Gastroesophageal sphincter (tissue), 4 donors: ENCODE measurements at regions not wholly inside any gene's neighbourhood (a gene's known extent, or its start where the extent isn't known, plus 50 kb on each side); places are given as distances from the start of the nearest gene placed in this dataset.

Source experiments
- ATAC-seq: fragments of 150-250 bp; one replicate; pipeline ENCODE4 v1.9.1; 2016; ENCODE audit warnings: mild to moderate bottlenecking, moderate library complexity
- H3K27ac ChIP-seq, 4 donors: fragments of 200-600 bp; sonication (generic) in 3 of 4; 1 replicate in 3 of 4; 2 replicates in 1 of 4; pipeline ENCODE4 v1.5.1; 2016 to 2019
- H3K27me3 ChIP-seq: fragments of 200-600 bp; sonication (generic); one replicate; pipeline ENCODE4 v1.5.1; 2019
- H3K36me3 ChIP-seq, 2 donors: fragments of 200-600 bp; sonication (generic); one replicate each; pipeline ENCODE4 v1.5.1; 2019; ENCODE audit warnings: control low read depth in 1 of 2
- H3K4me1 ChIP-seq, 3 donors: fragments of 200-600 bp; sonication (generic); 1 replicate in 2 of 3; 2 replicates in 1 of 3; pipeline ENCODE4 v1.5.1; 2016 to 2019; ENCODE audit warnings: control low read depth in 2 of 3
- H3K4me3 ChIP-seq, 2 donors: fragments of 200-600 bp; sonication (generic); one replicate each; pipeline ENCODE4 v1.5.1; 2019; ENCODE audit warnings: mild to moderate bottlenecking in 1 of 2, moderate library complexity in 1 of 2
- H3K9me3 ChIP-seq, 3 donors: fragments of 200-600 bp; sonication (generic); one replicate each; pipeline ENCODE4 v1.5.1; 2017 to 2019; ENCODE audit warnings: control low read depth in 2 of 3
- EP300 ChIP-seq: sonication (generic); formaldehyde crosslinking; IDR thresholded peaks from one replicate; pipeline ENCODE4 v1.6.1; 2017; ENCODE audit warnings: antibody characterized with exemption, mild to moderate bottlenecking
- POLR2A ChIP-seq, 2 donors: fragments of 450-650 bp; IDR thresholded peaks; one replicate each; pipeline ENCODE4 v1.6.1; 2017; ENCODE audit warnings: antibody characterized with exemption in 2 of 2, mild to moderate bottlenecking in 2 of 2, moderate library complexity in 1 of 2
- POLR2AphosphoS5 ChIP-seq: sonication (generic); formaldehyde crosslinking; IDR thresholded peaks from one replicate; pipeline ENCODE4 v1.6.1; 2017; ENCODE audit warnings: antibody characterized with exemption
- WGBS, 2 donors: methylation state at CpG; one replicate each; pipeline ENCODE4 v1.1.5; 2018; ENCODE audit warnings: low coverage in 1 of 2; 5-methylcytosine and 5-hydroxymethylcytosine counted together
- TF ChIP-seq, protein P1 (sequence below), 4 experiments: fragments of 200-600 bp in 2 of 4; fragments of 450-650 bp in 2 of 4; sonication (generic) in 1 of 4; IDR thresholded peaks; one replicate each; pipeline ENCODE4 v1.5.1; 2017 to 2019; ENCODE audit warnings: antibody characterized with exemption in 4 of 4, mild to moderate bottlenecking in 2 of 4, moderate library complexity in 2 of 4

DNA sequence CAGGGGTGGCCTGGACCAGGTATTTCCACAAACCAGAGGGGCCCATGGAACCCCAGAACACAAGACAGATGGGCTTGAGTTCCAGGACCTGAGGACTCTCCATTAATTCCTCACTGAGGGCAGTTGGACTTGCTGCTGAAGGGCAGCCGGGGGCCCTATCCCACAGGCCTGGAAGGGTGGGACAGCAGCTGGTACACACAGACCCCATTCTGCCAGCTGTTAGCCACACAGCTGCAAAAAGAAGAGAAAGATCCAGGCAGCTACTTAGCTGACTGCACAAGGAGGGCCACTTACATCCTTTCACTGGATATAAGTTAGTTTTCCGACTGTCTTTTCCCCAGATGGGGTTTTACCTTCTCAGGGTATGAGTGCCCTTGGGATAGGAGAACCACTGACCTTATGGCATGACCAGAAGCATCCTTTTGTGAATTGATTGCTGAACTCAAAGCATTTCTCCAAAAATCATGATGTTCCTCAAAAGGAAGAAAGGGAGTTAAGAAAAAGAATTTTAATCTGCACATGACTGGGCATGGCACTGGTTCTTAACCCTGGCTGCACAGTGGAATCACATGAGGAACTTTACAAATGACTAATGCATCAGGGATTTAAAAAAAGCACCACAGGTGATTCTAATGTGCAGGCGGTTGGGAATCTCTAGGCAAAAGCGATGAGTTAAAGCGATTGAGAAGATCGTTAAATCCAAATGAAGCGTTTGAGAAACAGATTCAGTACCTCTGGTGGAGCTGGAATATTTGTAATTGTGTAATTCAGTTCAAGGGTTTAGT, 199.4 kb downstream of the TFAP2A start:
- no peaks in the 10 kb centered on the region for H3K9me3 ChIP-seq
- H3K36me3 ChIP-seq = no peaks in the 10 kb centered on the region
- 92% methylated on average over 6 of the region's 7 CpGs for WGBS, 2 donors
- no peak overlapping the region for H3K4me3 ChIP-seq
- TF ChIP-seq, protein P1, sequence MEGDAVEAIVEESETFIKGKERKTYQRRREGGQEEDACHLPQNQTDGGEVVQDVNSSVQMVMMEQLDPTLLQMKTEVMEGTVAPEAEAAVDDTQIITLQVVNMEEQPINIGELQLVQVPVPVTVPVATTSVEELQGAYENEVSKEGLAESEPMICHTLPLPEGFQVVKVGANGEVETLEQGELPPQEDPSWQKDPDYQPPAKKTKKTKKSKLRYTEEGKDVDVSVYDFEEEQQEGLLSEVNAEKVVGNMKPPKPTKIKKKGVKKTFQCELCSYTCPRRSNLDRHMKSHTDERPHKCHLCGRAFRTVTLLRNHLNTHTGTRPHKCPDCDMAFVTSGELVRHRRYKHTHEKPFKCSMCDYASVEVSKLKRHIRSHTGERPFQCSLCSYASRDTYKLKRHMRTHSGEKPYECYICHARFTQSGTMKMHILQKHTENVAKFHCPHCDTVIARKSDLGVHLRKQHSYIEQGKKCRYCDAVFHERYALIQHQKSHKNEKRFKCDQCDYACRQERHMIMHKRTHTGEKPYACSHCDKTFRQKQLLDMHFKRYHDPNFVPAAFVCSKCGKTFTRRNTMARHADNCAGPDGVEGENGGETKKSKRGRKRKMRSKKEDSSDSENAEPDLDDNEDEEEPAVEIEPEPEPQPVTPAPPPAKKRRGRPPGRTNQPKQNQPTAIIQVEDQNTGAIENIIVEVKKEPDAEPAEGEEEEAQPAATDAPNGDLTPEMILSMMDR (IDR thresholded peaks at IDR 0.05) = no peak
- TF ChIP-seq EP300 (no peak), POLR2A (IDR thresholded peaks at IDR 0.05) (no peak), POLR2AphosphoS5 (no peak)
- no peaks in the 10 kb centered on the region for H3K27me3 ChIP-seq
- H3K4me1 ChIP-seq = no peaks in the 10 kb centered on the region
- ATAC-seq = no peak
- H3K27ac ChIP-seq = no peak overlapping the region

DNA sequence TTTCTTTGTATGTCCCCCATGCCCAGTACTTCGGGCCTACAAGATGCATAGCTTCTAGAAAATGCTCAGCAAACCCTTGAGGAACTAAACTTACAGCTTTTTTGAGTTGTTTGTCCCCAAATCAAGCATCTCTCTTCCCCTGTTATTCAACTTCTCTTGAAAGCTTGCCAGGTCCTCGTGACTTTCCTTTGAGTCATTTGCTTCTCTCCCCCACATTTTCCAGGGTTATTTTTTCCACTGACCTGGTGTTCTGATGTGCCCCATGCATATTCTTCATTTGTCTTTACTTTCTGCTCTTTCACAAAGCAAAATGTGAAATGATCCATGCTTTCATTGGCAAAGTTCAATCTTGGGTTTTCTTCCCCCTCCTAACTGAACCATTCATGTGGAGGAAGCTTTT, 204.8 kb downstream of the TFAP2A start:
- Histone ChIP-seq H3K27ac (no peak overlapping the region), H3K4me3 (no peak overlapping the region), H3K4me1 (no peaks in the 10 kb centered on the region), H3K27me3 (no peaks in the 10 kb centered on the region), H3K36me3 (no peaks in the 10 kb centered on the region), H3K9me3 (no peaks in the 10 kb centered on the region)
- ATAC-seq = no peak
- WGBS, 2 donors = 22 to 38% methylated on average over 1 to 2 of the region's 2 CpGs
- TF ChIP-seq EP300 = no peak
- TF ChIP-seq, protein P1 (IDR thresholded peaks at IDR 0.05) = no peak
- TF ChIP-seq POLR2AphosphoS5 = no peak
- TF ChIP-seq POLR2A (IDR thresholded peaks at IDR 0.05) = no peak

DNA sequence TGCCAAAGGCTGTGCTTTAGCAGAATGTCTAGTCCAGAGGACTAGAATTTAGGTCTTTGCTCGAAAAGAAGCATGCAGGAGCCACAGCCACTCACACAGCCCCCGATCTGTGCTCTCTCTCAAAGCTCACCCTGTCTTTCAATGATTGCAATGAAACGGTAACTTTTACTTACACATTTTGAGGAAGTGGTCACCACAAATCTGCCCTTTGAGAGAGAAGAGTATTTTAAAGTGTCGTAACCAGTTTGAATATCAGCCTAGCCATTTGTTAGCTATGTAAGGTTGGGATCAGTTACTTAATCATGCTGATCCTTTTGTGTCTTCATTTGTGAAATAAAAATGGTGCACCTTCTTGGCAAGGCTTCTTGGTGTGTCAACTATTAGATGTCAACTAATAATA, 209.0 kb downstream of the TFAP2A start:
- no peak for ATAC-seq
- peaks cover 2% of the 10 kb centered on the region for H3K27me3 ChIP-seq
- no peak overlapping the region for H3K4me3 ChIP-seq
- no peaks in the 10 kb centered on the region for H3K4me1 ChIP-seq
- H3K36me3 ChIP-seq = no peaks in the 10 kb centered on the region
- TF ChIP-seq POLR2AphosphoS5 (no peak), POLR2A (IDR thresholded peaks at IDR 0.05) (no peak), EP300 (no peak)
- TF ChIP-seq, protein P1 (IDR thresholded peaks at IDR 0.05) = no peak
- H3K27ac ChIP-seq = no peak overlapping the region
- 31 to 56% methylated on average over 4 of the region's 4 CpGs for WGBS, 2 donors
- no peaks in the 10 kb centered on the region for H3K9me3 ChIP-seq

DNA sequence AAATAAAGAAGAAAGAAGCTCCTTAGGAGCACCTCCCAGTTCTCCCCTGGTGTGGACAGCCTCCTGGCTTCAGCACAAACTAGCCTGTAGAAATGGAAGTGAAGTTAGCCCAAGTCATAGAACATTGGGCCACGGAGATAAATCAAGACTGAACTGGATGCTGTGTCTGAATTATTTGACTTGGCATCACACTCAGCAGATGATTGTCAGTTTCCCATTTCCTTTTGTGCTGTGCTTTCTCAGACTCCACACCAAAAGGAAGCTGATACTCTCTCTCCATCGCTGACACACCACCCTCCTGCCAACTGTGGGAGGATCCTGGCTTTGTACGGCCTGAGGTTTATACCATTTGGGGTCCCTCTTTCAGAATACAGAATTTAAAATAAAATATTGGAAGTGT, 209.8 kb downstream of the TFAP2A start:
- no peak overlapping the region for H3K4me3 ChIP-seq
- H3K27ac ChIP-seq = no peak overlapping the region
- 0 to 29% methylated on average over 3 of the region's 3 CpGs for WGBS, 2 donors
- H3K4me1 ChIP-seq = no peaks in the 10 kb centered on the region
- TF ChIP-seq, protein P1 (IDR thresholded peaks at IDR 0.05) = no peak
- TF ChIP-seq POLR2AphosphoS5 (no peak), POLR2A (IDR thresholded peaks at IDR 0.05) (no peak), EP300 (no peak)
- peaks cover 6% of the 10 kb centered on the region for H3K27me3 ChIP-seq
- H3K36me3 ChIP-seq = no peaks in the 10 kb centered on the region
- no peaks in the 10 kb centered on the region for H3K9me3 ChIP-seq
- no peak for ATAC-seq

DNA sequence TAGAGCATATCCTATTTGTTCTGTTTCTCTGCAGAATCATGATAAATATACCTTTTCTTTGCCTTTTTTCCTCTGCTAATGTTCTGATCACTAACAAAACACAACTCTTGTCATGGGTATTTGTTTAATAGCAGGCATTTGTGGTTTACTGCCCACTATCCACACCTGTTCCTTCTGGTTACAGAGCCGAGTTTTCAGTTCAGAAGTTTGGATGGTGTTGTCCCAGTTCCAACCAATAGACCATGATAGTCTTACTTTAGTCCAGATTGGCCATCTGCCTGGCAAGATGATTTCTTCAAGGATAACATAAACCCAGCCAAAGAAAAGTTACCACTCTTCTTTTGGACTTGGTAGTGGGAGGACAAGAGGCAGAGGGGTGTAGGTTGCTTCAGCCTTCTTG, 211.2 kb downstream of the TFAP2A start:
- WGBS, 2 donors = 60 to 75% methylated on average over 1 of the region's 1 CpG
- H3K9me3 ChIP-seq = no peaks in the 10 kb centered on the region
- no peak for TF ChIP-seq POLR2AphosphoS5
- TF ChIP-seq POLR2A (IDR thresholded peaks at IDR 0.05) = no peak
- TF ChIP-seq, protein P1 (IDR thresholded peaks at IDR 0.05) = no peak
- TF ChIP-seq EP300 = no peak
- no peaks in the 10 kb centered on the region for H3K4me1 ChIP-seq
- peaks cover 6% of the 10 kb centered on the region for H3K27me3 ChIP-seq
- H3K36me3 ChIP-seq = no peaks in the 10 kb centered on the region
- H3K4me3 ChIP-seq = no peak overlapping the region
- H3K27ac ChIP-seq = no peak overlapping the region
- ATAC-seq = no peak
